ENCODE measurements at regions not wholly inside any gene's neighbourhood (a gene's known extent, or its start where the extent isn't known, plus 50 kb on each side); places are given as distances from the start of the nearest gene placed in this dataset.

DNA sequence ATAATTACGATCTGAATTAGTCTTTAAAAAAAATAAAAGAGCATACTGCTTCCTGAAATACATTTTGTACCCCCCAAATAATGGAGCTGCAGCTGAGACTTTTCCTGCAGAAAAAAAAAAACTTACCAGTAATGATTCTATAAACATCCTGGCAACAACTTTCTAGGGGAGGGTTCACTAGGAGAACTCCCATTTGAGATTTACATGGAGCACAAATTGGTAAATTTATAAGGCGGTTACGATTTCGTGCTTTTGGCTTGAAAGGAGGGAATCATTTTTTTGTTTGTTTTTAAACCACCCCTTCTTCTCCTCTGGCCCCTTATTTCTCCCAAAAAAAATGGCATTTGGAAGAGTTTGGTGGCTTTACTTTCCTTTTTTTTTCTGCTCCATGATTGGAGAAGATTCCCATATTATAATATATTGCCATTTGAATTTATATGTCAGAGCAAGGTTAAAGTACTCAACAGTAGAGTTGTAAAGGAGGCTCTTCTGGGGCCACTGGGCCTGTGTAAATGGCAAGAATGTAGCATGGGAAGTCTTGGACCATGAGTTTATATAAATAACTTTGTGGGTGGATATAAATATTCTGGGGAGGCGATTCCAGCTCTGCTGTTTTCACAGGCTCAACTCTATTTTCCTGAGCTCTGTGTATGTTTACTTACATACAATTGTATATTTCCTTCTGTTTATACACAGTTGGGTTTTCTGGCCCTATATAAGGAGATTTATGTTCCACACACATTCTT is 159.9 kb downstream of the CSNK1G3 start:
- TF ChIP-seq MEF2D (CRISPR knock-in tag; IDR thresholded peaks at IDR 0.05) (no peak), HDAC2 (CRISPR knock-in tag; IDR thresholded peaks at IDR 0.05) (no peak), CTCF (CRISPR knock-in tag; IDR thresholded peaks at IDR 0.05) (no peak), ISX (CRISPR knock-in tag; conservative IDR thresholded peaks at IDR 0.05) (no peak), KLF16 (CRISPR knock-in tag; IDR thresholded peaks at IDR 0.05) (no peak), ZNF512 (CRISPR knock-in tag; IDR thresholded peaks at IDR 0.05) (no peak), POLR2AphosphoS5 (IDR thresholded peaks at IDR 0.05; ENCODE audit: low read depth, low read length) (no peak)
- TF ChIP-seq, protein P1, sequence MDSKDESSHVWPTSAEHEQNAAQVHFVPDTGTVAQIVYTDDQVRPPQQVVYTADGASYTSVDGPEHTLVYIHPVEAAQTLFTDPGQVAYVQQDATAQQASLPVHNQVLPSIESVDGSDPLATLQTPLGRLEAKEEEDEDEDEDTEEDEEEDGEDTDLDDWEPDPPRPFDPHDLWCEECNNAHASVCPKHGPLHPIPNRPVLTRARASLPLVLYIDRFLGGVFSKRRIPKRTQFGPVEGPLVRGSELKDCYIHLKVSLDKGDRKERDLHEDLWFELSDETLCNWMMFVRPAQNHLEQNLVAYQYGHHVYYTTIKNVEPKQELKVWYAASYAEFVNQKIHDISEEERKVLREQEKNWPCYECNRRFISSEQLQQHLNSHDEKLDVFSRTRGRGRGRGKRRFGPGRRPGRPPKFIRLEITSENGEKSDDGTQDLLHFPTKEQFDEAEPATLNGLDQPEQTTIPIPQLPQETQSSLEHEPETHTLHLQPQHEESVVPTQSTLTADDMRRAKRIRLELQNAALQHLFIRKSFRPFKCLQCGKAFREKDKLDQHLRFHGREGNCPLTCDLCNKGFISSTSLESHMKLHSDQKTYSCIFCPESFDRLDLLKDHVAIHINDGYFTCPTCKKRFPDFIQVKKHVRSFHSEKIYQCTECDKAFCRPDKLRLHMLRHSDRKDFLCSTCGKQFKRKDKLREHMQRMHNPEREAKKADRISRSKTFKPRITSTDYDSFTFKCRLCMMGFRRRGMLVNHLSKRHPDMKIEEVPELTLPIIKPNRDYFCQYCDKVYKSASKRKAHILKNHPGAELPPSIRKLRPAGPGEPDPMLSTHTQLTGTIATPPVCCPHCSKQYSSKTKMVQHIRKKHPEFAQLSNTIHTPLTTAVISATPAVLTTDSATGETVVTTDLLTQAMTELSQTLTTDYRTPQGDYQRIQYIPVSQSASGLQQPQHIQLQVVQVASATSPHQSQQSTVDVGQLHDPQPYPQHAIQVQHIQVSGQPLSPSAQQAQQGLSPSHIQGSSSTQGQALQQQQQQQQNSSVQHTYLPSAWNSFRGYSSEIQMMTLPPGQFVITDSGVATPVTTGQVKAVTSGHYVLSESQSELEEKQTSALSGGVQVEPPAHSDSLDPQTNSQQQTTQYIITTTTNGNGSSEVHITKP (CRISPR knock-in tag; IDR thresholded peaks at IDR 0.05; ENCODE audit: low read depth): no peak
